Renal pelvis (tissue), 1 donor: ENCODE measurements at regions not wholly inside any gene's neighbourhood (a gene's known extent, or its start where the extent isn't known, plus 50 kb on each side); places are given as distances from the start of the nearest gene placed in this dataset.

Experiments
- DNase-seq: peaks from one replicate; pipeline ENCODE4 v3.0.0-alpha.2; 2013

GRCh38 chr1:78426408-78426807 is 64.4 kb upstream of the PTGFR start:
- no peak for DNase-seq

- DNase-seq = no peak
Observed at GRCh38 chr1:78427506-78427905, 63.3 kb upstream of the PTGFR start.

GRCh38 chr1:78432016-78432415 is 58.8 kb upstream of the PTGFR start:
- DNase-seq = no peak

GRCh38 chr1:78434351-78434750 is 56.4 kb upstream of the PTGFR start:
- no peak for DNase-seq

- DNase-seq = no peak
Observed at GRCh38 chr1:78436961-78437360, 53.8 kb upstream of the PTGFR start.

GRCh38 chr1:78437396-78437795 is 53.4 kb upstream of the PTGFR start:
- DNase-seq = no peak

- DNase-seq = no peak
Observed at GRCh38 chr1:78437941-78438340, 52.8 kb upstream of the PTGFR start.

GRCh38 chr1:78440381-78440793 is 50.4 kb upstream of the PTGFR start:
- DNase-seq = no peak
